ENCODE measurements at regions not wholly inside any gene's neighbourhood (a gene's known extent, or its start where the extent isn't known, plus 50 kb on each side); places are given as distances from the start of the nearest gene placed in this dataset.
A peak's percentile ranks its signal among the peaks of the same experiment; 100 is the strongest.
"Not testable (repeated sequence)": the region's sequence is repeated elsewhere in the genome, so short reads cannot be mapped to it uniquely, and the experiment has no call there.

GRCh38 chr2:49664827-49665226 is 510.5 kb upstream of the FSHR start:
- no peak for DNase-seq

- no peak for DNase-seq
These were observed 507.5 kb upstream of the FSHR start for GRCh38 chr2:49661809-49662208.

GRCh38 chr2:49656853-49657252 is 502.5 kb upstream of the FSHR start:
- peak; percentile 21 for DNase-seq

- DNase-seq: no peak
These were observed 488.8 kb upstream of the FSHR start for GRCh38 chr2:49643149-49643548.

- no peak for DNase-seq
These were observed 486.3 kb upstream of the FSHR start for GRCh38 chr2:49640630-49641029.

- DNase-seq: no peak
These were observed 466.7 kb upstream of the FSHR start for GRCh38 chr2:49621016-49621415.

GRCh38 chr2:49619804-49620203 is 465.5 kb upstream of the FSHR start:
- peak; percentile 51 for DNase-seq

- DNase-seq: no peak
These were observed 464.2 kb upstream of the FSHR start for GRCh38 chr2:49618491-49618890.

- DNase-seq: peak; percentile 88
These were observed 462.5 kb upstream of the FSHR start for GRCh38 chr2:49616800-49617199.

GRCh38 chr2:49611796-49612195 is 457.5 kb upstream of the FSHR start:
- DNase-seq: not testable (repeated sequence)

- DNase-seq: no peak
These were observed 446.2 kb upstream of the FSHR start for GRCh38 chr2:49600524-49600923.

GRCh38 chr2:49598231-49598630 is 443.9 kb upstream of the FSHR start:
- no peak for DNase-seq

GRCh38 chr2:49585921-49586320 is 431.6 kb upstream of the FSHR start:
- no peak for DNase-seq

GRCh38 chr2:49582946-49583345 is 428.6 kb upstream of the FSHR start:
- DNase-seq: peak; percentile 44

GRCh38 chr2:49577041-49577440 is 422.7 kb upstream of the FSHR start:
- no peak for DNase-seq

GRCh38 chr2:49569176-49569575 is 414.9 kb upstream of the FSHR start:
- no peak for DNase-seq

- DNase-seq: no peak
These were observed 413.7 kb upstream of the FSHR start for GRCh38 chr2:49567811-49568600.

- DNase-seq: no peak
These were observed 412.7 kb upstream of the FSHR start for GRCh38 chr2:49567021-49567420.

GRCh38 chr2:49553658-49554057 is 399.3 kb upstream of the FSHR start:
- no peak for DNase-seq

- DNase-seq: no peak
These were observed 378.4 kb upstream of the FSHR start for GRCh38 chr2:49532702-49533101.

GRCh38 chr2:49515996-49516782 is 361.9 kb upstream of the FSHR start:
- no peak for DNase-seq

- DNase-seq: no peak
These were observed 359.9 kb upstream of the FSHR start for GRCh38 chr2:49514201-49514600.

- peak; percentile 92 for DNase-seq
These were observed 336.4 kb upstream of the FSHR start for GRCh38 chr2:49490710-49491109.

GRCh38 chr2:49487139-49487538 is 332.8 kb upstream of the FSHR start:
- DNase-seq: no peak

Data from NCI-H82 (cell line).